K562 (cell line): ENCODE measurements at regions not wholly inside any gene's neighbourhood (a gene's known extent, or its start where the extent isn't known, plus 50 kb on each side); places are given as distances from the start of the nearest gene placed in this dataset.

Experiments
- ATAC-seq: fragments of 200-7000 bp; cut with Tn5 transposase; 3 replicates; pipeline ENCODE4 v1.9.1; 2020; ENCODE audit warnings: moderate library complexity
- BruUV-seq: library from RNA; stranded (reverse); fragments of 400-500 nt; replicated peaks from 2 replicates; lab custom pipeline; 2021; lab: Mats Ljungman, UMichigan
- CTCF ChIA-PET: fragments of 300-600 bp; formaldehyde crosslinking; extraction: SDS; loops from one replicate; lab custom pipeline; 2021; ENCODE audit warnings: low intra/inter-chr PET ratio; lab: Yijun Ruan, JAX
- POLR2A ChIA-PET: fragments of 300-600, 350-650 bp; sonication (Branson Sonifier 250); formaldehyde crosslinking; extraction: SDS; loops from one replicate; lab custom pipeline; 2021; ENCODE audit warnings: antibody characterized with exemption, inconsistent platforms; lab: Yijun Ruan, JAX
- DNase-seq, 4 experiments: peaks; one replicate each; pipeline versions ENCODE4 v3.0.0 to v3.0.0-alpha.2; 2011 to 2018; ENCODE audit warnings: low spot score in 3 of 4, mixed read lengths in 3 of 4; ENCODE audit errors: extremely low read depth in 1 of 4
- FAIRE-seq: peaks from 2 replicates; lab custom pipeline; 2011; peaks lifted over from hg19 to GRCh38; lab: Jason Lieb, UNC
- H2AFZ ChIP-seq: 2 replicates; pipeline ENCODE4 v1.6.0; 2011; ENCODE audit warnings: low read depth, low read length, control low read depth, inconsistent platforms
- H3K27ac ChIP-seq: fragments of 200-600 bp; 3 replicates; pipeline ENCODE4 v1.8.0; 2011; ENCODE audit warnings: low read depth, mild to moderate bottlenecking, control low read depth, inconsistent platforms, low read length, moderate library complexity, mixed read lengths; ENCODE audit errors: extremely low read depth
- H3K27me3 ChIP-seq, 2 experiments: fragments of 300-600 bp in 1 of 2; 2 replicates in 1 of 2; 3 replicates in 1 of 2; pipeline versions ENCODE4 v1.6.0 to v1.8.0; 2011; ENCODE audit warnings: inconsistent platforms in 2 of 2, low read length in 2 of 2, mild to moderate bottlenecking in 1 of 2, mixed read lengths in 1 of 2, moderate library complexity in 1 of 2; ENCODE audit not compliant: control insufficient read depth in 2 of 2, insufficient read depth in 2 of 2
- H3K36me3 ChIP-seq: fragments of 300-600 bp; 3 replicates; pipeline ENCODE4 v1.8.0; 2011; ENCODE audit warnings: mild to moderate bottlenecking, low read length, inconsistent platforms; ENCODE audit not compliant: control insufficient read depth, insufficient read depth
- H3K4me1 ChIP-seq, 2 experiments: fragments of 200-600 bp in 1 of 2; replicated peaks in 1 of 2; 2 replicates in 1 of 2; 3 replicates in 1 of 2; pipeline versions ENCODE4 v1.5.1 to v1.8.0; 2011; ENCODE audit warnings: inconsistent platforms in 2 of 2, low read length in 2 of 2, mild to moderate bottlenecking in 1 of 2, mixed read lengths in 1 of 2, moderate library complexity in 1 of 2; ENCODE audit not compliant: control insufficient read depth in 2 of 2, insufficient read depth in 2 of 2
- H3K4me2 ChIP-seq: 2 replicates; pipeline ENCODE4 v1.6.1; 2011; ENCODE audit warnings: low read length, control low read depth, inconsistent platforms, mixed read lengths; ENCODE audit not compliant: insufficient read depth
- H3K4me3 ChIP-seq: fragments of 200-600 bp; sonication (generic), shearing (Covaris generic); 2 replicates; pipeline ENCODE4 v1.5.1; 2016; ENCODE audit warnings: control low read depth, inconsistent platforms
- H3K79me2 ChIP-seq: fragments of 200-600 bp; 3 replicates; pipeline ENCODE4 v1.8.0; 2011; ENCODE audit warnings: low read length, inconsistent platforms; ENCODE audit not compliant: control insufficient read depth, insufficient read depth
- H3K9ac ChIP-seq, 2 experiments: 2 replicates each; pipeline versions ENCODE4 v1.6.0 to v1.6.1; 2011; ENCODE audit warnings: low read depth in 2 of 2, low read length in 2 of 2, control low read depth in 1 of 2, inconsistent platforms in 1 of 2, mild to moderate bottlenecking in 1 of 2, mixed read lengths in 1 of 2; ENCODE audit not compliant: insufficient read depth in 1 of 2
- H3K9me1 ChIP-seq: one replicate; pipeline ENCODE4 v1.6.0; 2011; ENCODE audit warnings: inconsistent platforms, mild to moderate bottlenecking, low read length, moderate library complexity; ENCODE audit not compliant: control insufficient read depth, insufficient read depth
- H3K9me3 ChIP-seq: replicated peaks from 2 replicates; pipeline ENCODE4 v1.5.1; 2011; ENCODE audit warnings: low read depth, low read length, inconsistent platforms; ENCODE audit not compliant: control insufficient read depth, insufficient read depth
- H4K20me1 ChIP-seq: replicated peaks from 2 replicates; pipeline ENCODE4 v1.6.1; 2011; ENCODE audit warnings: low read length, inconsistent platforms, mixed read lengths; ENCODE audit not compliant: control insufficient read depth, insufficient read depth
- ZBTB40 ChIP-seq, 2 experiments: fragments of 450-650 bp in 1 of 2; sonication (generic) in 1 of 2; formaldehyde crosslinking in 1 of 2; IDR thresholded peaks; 2 replicates each; pipeline versions ENCODE4 v1.7.1 to v1.9.0; 2016 to 2022; ENCODE audit warnings: inconsistent platforms in 1 of 2, mild to moderate bottlenecking in 1 of 2, missing genetic modification reagents in 1 of 2
- WGBS: fragments of 100-300 bp; shearing (Covaris generic); methylation state at CpG from one replicate; pipeline ENCODE4 v1.1.6; 2016; ENCODE audit warnings: low coverage, mixed read lengths; ENCODE audit not compliant: insufficient coverage; ENCODE audit errors: missing lambda C conversion rate; 5-methylcytosine and 5-hydroxymethylcytosine counted together
- in situ Hi-C: fragments of 300-500 bp; cut with MboI; formaldehyde crosslinking; loops from 4 replicates; pipeline ENCODE4 v1.15.0; 2018; ENCODE audit warnings: inconsistent platforms, mixed read lengths
- intact Hi-C: fragments of 100-400 bp; cut with micrococcal nuclease; formaldehyde crosslinking; loops from 2 replicates; pipeline ENCODE4 v1.14.2; 2022
- TF ChIP-seq, protein P1 (sequence below), 2 experiments: fragments of 450-650 bp; IDR thresholded peaks; 2 replicates each; pipeline ENCODE4 v1.6.1; 2016; ENCODE audit warnings: mild to moderate bottlenecking in 2 of 2, borderline replicate concordance in 1 of 2, low read depth in 1 of 2, moderate library complexity in 1 of 2

- TF ChIP-seq, protein P1, sequence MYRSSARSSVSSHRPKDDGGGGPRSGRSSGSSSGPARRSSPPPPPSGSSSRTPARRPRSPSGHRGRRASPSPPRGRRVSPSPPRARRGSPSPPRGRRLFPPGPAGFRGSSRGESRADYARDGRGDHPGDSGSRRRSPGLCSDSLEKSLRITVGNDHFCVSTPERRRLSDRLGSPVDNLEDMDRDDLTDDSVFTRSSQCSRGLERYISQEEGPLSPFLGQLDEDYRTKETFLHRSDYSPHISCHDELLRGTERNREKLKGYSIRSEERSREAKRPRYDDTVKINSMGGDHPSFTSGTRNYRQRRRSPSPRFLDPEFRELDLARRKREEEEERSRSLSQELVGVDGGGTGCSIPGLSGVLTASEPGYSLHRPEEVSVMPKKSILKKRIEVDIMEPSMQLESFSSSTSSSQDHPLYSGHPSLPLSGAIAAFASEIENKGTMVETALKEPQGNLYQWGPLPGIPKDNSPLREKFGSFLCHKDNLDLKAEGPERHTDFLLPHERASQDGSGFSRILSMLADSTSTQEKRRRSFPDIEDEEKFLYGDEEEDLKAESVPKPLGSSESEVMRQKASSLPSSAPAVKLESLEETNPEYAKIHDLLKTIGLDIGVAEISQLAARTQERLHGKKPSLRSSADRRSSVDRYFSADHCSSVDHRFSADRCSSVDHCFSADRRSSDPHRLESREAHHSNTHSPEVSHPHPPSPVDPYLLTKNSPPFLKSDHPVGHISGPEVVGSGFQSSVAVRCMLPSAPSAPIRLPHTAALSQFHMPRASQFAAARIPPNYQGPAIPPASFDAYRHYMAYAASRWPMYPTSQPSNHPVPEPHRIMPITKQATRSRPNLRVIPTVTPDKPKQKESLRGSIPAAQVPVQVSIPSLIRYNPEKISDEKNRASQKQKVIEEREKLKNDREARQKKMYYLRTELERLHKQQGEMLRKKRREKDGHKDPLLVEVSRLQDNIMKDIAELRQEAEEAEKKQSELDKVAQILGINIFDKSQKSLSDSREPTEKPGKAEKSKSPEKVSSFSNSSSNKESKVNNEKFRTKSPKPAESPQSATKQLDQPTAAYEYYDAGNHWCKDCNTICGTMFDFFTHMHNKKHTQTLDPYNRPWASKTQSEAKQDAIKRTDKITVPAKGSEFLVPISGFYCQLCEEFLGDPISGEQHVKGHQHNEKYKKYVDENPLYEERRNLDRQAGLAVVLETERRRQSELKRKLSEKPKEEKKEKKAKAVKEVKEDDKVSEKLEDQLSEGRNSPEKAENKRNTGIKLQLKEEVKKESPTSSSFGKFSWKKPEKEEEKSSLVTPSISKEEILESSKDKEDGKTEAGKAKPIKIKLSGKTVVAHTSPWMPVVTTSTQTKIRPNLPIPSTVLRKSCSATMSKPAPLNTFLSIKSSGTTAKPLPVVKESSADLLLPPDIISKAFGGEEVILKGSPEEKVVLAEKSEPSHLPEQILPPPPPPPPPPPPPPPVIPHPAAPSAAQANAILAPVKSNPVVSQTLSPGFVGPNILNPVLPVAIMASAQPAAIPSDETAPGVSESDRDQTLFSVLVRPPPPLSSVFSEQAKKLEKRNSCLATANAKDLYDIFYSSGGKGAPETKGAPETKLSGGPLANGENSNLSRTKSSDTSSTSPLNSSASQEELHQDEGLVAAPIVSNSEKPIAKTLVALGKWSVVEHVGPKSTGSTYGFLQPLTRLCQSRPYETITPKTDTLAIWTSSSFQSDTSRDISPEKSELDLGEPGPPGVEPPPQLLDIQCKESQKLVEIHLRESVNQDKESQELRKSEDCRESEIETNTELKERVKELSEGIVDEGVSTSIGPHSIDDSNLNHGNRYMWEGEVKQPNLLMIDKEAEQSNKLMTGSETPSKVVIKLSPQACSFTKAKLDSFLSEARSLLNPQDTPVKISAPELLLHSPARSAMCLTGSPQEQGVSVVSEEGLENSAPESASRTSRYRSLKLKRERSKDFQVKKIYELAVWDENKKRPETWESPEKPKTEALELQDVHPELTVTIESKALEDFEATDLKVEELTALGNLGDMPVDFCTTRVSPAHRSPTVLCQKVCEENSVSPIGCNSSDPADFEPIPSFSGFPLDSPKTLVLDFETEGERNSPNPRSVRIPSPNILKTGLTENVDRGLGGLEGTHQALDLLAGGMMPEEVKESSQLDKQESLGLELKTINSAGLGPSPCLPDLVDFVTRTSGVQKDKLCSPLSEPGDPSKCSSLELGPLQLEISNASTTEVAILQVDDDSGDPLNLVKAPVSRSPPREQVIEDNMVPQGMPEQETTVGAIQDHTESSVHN (IDR thresholded peaks at IDR 0.05; ENCODE audit: borderline replicate concordance in 1 of 2, low read depth in 1 of 2): no peak
- TF ChIP-seq, all 486 proteins: peak for 0
These were observed 777.5 kb upstream of the ADGRL2 start (continued) for GRCh38 chr1:81023187-81023724.

- H3K4me2 ChIP-seq: no peak overlapping the region
- no peaks in the 10 kb centered on the region for H3K79me2 ChIP-seq
- ChIA-PET POLR2A (no interaction called here), CTCF (no interaction called here)
- BruUV-seq: no TSS peak
- no peak overlapping the region for H3K27ac ChIP-seq
- in situ Hi-C loops (no loop called here), intact Hi-C loops (no loop called here)
- 0% methylated on average over 1 of the region's 1 CpG for WGBS
- no peaks in the 10 kb centered on the region for H3K4me1 ChIP-seq
- H3K27me3 ChIP-seq: no peaks in the 10 kb centered on the region
- no peak for FAIRE-seq
- H3K9me3 ChIP-seq: no peaks in the 10 kb centered on the region
- H3K9me1 ChIP-seq: no peaks in the 10 kb centered on the region
- H4K20me1 ChIP-seq: no peaks in the 10 kb centered on the region
- H2AFZ ChIP-seq: no peak overlapping the region
- no peaks in the 10 kb centered on the region for H3K36me3 ChIP-seq
- H3K4me3 ChIP-seq: no peak overlapping the region
- DNase-seq: no peak
- no peak for ATAC-seq
- H3K9ac ChIP-seq: no peak overlapping the region
- no peak for TF ChIP-seq ZBTB40 (IDR thresholded peaks at IDR 0.05)
- TF ChIP-seq ZBTB40 (CRISPR knock-in tag; IDR thresholded peaks at IDR 0.05): no peak
These were observed 779.6 kb upstream of the ADGRL2 start for GRCh38 chr1:81021134-81021533.
